HG03025 (cell line): ENCODE measurements at regions not wholly inside any gene's neighbourhood (a gene's known extent, or its start where the extent isn't known, plus 50 kb on each side); places are given as distances from the start of the nearest gene placed in this dataset.

Source experiments
- ATAC-seq: cut with Tn5 transposase; IDR thresholded peaks from one replicate; pipeline ENCODE4 v1.9.1; 2021; ENCODE audit warnings: mild to moderate bottlenecking, moderate library complexity; ENCODE audit not compliant: unreplicated experiment, low FRiP score

DNA sequence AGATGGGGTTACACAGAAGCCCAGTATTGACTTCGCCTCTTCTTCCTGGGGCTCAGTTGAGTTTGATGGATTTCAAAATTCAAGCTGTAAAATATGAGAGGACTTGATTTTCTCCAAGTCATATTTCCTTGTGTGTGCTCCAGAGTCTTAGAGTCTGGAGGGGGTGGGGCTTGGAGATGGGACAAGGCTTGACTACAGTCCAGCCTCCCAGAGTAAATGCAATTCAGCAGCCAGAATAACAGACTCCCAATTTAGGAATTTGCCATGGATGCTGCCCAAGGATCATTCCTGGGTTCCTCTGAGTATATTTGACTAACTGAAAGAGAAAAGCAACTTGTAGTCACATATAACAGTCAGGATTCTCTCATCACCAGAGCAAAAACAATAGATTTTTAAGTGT lies 53.7 kb upstream of the RBPJ start:
- ATAC-seq, result no peak

DNA sequence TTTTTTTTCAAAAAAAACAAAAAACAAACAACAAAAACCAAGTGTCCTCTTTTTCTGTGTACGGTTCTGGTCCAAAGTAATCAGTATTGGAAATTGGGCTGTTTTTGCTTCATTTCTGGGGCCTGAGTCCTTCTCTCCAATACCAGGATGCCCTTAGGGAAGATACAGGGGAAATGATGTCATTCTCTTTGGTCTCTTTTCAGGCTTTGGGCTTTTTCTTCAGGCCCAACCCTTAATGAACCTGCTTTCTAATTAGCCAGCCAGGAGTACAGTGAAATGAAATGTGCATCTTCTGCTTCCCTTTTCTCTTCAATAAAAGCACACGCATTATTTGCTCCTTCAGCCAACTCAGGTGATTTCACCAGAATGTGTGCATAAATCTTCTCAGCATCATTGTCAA lies 52.6 kb upstream of the RBPJ start:
- ATAC-seq, result no peak

GRCh38 chr4:26269038-26269437 lies 51.8 kb upstream of the RBPJ start:
- no peak for ATAC-seq
